Nephron (organoid): ENCODE measurements at regions not wholly inside any gene's neighbourhood (a gene's known extent, or its start where the extent isn't known, plus 50 kb on each side); places are given as distances from the start of the nearest gene placed in this dataset.

Experiments
- H3K27ac Mint-ChIP-seq, 3 experiments: 2 replicates each; pipeline ENCODE4 v1.8.0; 2020; ENCODE audit warnings: mixed read lengths in 3 of 3, mild to moderate bottlenecking in 2 of 3, moderate library complexity in 1 of 3
- H3K27me3 Mint-ChIP-seq: 2 replicates; pipeline ENCODE4 v1.8.0; 2021; ENCODE audit warnings: low read depth, mild to moderate bottlenecking, moderate library complexity, mixed read lengths
- H3K36me3 Mint-ChIP-seq: 2 replicates; pipeline ENCODE4 v1.8.0; 2020; ENCODE audit warnings: low read depth, mixed read lengths
- H3K4me1 Mint-ChIP-seq: 2 replicates; pipeline ENCODE4 v1.8.0; 2020; ENCODE audit warnings: mixed read lengths
- H3K4me3 Mint-ChIP-seq, 3 experiments: 2 replicates each; pipeline ENCODE4 v1.8.0; 2020; ENCODE audit warnings: mild to moderate bottlenecking in 3 of 3, mixed read lengths in 3 of 3, moderate library complexity in 2 of 3
- H3K9me3 Mint-ChIP-seq: 2 replicates; pipeline ENCODE4 v1.8.0; 2020; ENCODE audit warnings: mixed read lengths
- CTCF ChIP-seq, 3 experiments: fragments of 200-600 bp; sonication (generic); IDR thresholded peaks; one replicate each; pipeline ENCODE4 v1.5.0; 2021; ENCODE audit warnings: antibody characterized with exemption in 3 of 3; ENCODE audit not compliant: unreplicated experiment in 3 of 3

GRCh38 chr6:21999012-21999528, 297.8 kb downstream of the PRL start:
- no peaks in the 10 kb centered on the region for H3K9me3 Mint-ChIP-seq
- H3K27ac Mint-ChIP-seq, result peak overlapping the region; percentile 83 to 92 (median 89)
- H3K27me3 Mint-ChIP-seq, result no peaks in the 10 kb centered on the region
- no peak for TF ChIP-seq CTCF (IDR thresholded peaks at IDR 0.05; ENCODE audit: unreplicated experiment in 3 of 3)
- H3K36me3 Mint-ChIP-seq, result peaks cover 11% of the 10 kb centered on the region
- peaks cover 78% of the 10 kb centered on the region for H3K4me1 Mint-ChIP-seq
- peak overlapping the region in 2 of 3 experiments; percentile 29 for H3K4me3 Mint-ChIP-seq

- Mint-ChIP-seq H3K4me3 (no peak overlapping the region), H3K4me1 (peaks cover 71% of the 10 kb centered on the region), H3K9me3 (no peaks in the 10 kb centered on the region), H3K36me3 (peaks cover 8% of the 10 kb centered on the region), H3K27me3 (no peaks in the 10 kb centered on the region), H3K27ac (peak overlapping the region; percentile 88 to 92 (median 89))
- no peak for TF ChIP-seq CTCF (IDR thresholded peaks at IDR 0.05; ENCODE audit: unreplicated experiment in 3 of 3)
Observed at GRCh38 chr6:21999741-22000140, 297.1 kb downstream of the PRL start.

- H3K4me1 Mint-ChIP-seq, result peaks cover 62% of the 10 kb centered on the region
- H3K4me3 Mint-ChIP-seq, result peak overlapping the region in 1 of 3 experiments; percentile 5
- H3K27ac Mint-ChIP-seq, result peak overlapping the region; percentile 86 to 92 (median 89)
- peaks cover 2% of the 10 kb centered on the region for H3K9me3 Mint-ChIP-seq
- TF ChIP-seq CTCF (IDR thresholded peaks at IDR 0.05; ENCODE audit: unreplicated experiment in 3 of 3), result no peak
- H3K27me3 Mint-ChIP-seq, result no peaks in the 10 kb centered on the region
- peaks cover 15% of the 10 kb centered on the region for H3K36me3 Mint-ChIP-seq
Observed at GRCh38 chr6:22001396-22002027, 295.3 kb downstream of the PRL start.

GRCh38 chr6:22003287-22003686, 293.5 kb downstream of the PRL start:
- Mint-ChIP-seq H3K27ac (peak overlapping the region; percentile 94 to 98 (median 96)), H3K27me3 (no peaks in the 10 kb centered on the region), H3K4me3 (peak overlapping the region in 1 of 3 experiments; percentile 44), H3K36me3 (peaks cover 22% of the 10 kb centered on the region), H3K9me3 (peaks cover 2% of the 10 kb centered on the region), H3K4me1 (peaks cover 50% of the 10 kb centered on the region)
- TF ChIP-seq CTCF (IDR thresholded peaks at IDR 0.05; ENCODE audit: unreplicated experiment in 3 of 3), result no peak

- Mint-ChIP-seq H3K27me3 (no peaks in the 10 kb centered on the region), H3K4me3 (no peak overlapping the region), H3K4me1 (peaks cover 23% of the 10 kb centered on the region), H3K27ac (no peak overlapping the region), H3K9me3 (peaks cover 2% of the 10 kb centered on the region), H3K36me3 (peaks cover 22% of the 10 kb centered on the region)
- no peak for TF ChIP-seq CTCF (IDR thresholded peaks at IDR 0.05; ENCODE audit: unreplicated experiment in 3 of 3)
Observed at GRCh38 chr6:22006795-22007194, 290.0 kb downstream of the PRL start.

GRCh38 chr6:22007469-22007868, 289.4 kb downstream of the PRL start:
- H3K9me3 Mint-ChIP-seq, result peaks cover 2% of the 10 kb centered on the region
- H3K4me1 Mint-ChIP-seq, result peaks cover 22% of the 10 kb centered on the region
- H3K27ac Mint-ChIP-seq, result peak overlapping the region; percentile 45 to 66 (median 50)
- no peaks in the 10 kb centered on the region for H3K27me3 Mint-ChIP-seq
- H3K36me3 Mint-ChIP-seq, result peaks cover 22% of the 10 kb centered on the region
- TF ChIP-seq CTCF (IDR thresholded peaks at IDR 0.05; ENCODE audit: unreplicated experiment in 3 of 3), result no peak
- H3K4me3 Mint-ChIP-seq, result no peak overlapping the region
